Transverse colon (tissue), 3 donors: ENCODE measurements at regions not wholly inside any gene's neighbourhood (a gene's known extent, or its start where the extent isn't known, plus 50 kb on each side); places are given as distances from the start of the nearest gene placed in this dataset.

Source experiments
- CTCF ChIP-seq, 5 experiments: fragments of 200-600 bp in 3 of 5; fragments of 450-650 bp in 2 of 5; sonication (generic) in 3 of 5; IDR thresholded peaks; 1 replicate in 2 of 5; 2 replicates in 3 of 5; pipeline ENCODE4 v1.5.1; 2016 to 2017; ENCODE audit warnings: antibody characterized with exemption in 5 of 5, inconsistent platforms in 3 of 5, mild to moderate bottlenecking in 2 of 5, moderate library complexity in 1 of 5
- POLR2A ChIP-seq: fragments of 450-650 bp; IDR thresholded peaks from one replicate; pipeline ENCODE4 v1.6.1; 2016; ENCODE audit warnings: antibody characterized with exemption, mild to moderate bottlenecking, moderate library complexity

GRCh38 chr12:98359856-98360255 is 155.5 kb upstream of the TMPO start:
- TF ChIP-seq POLR2A = no peak
- no peak for TF ChIP-seq CTCF (IDR thresholded peaks at IDR 0.05)
